ENCODE measurements at regions not wholly inside any gene's neighbourhood (a gene's known extent, or its start where the extent isn't known, plus 50 kb on each side); places are given as distances from the start of the nearest gene placed in this dataset.

DNA sequence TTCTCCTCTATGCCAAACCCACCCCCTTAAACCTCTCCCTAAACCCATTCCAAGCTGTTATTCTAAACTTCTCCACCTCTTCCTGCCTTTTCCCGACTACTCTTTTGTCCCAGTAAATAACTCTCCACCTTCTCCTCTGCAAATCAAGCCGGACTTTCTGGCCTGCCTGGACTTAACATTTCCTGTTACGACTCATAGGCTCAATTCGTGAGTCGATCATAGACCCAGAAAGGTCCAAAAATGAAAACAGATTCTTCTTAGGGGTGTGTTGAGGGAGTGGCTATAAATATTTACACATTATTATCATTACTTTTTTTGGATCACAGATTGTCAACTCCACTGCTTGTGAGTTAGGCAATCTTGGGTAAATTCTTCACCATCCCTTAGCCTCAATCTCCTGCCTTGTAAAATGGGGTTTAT, 59.0 kb upstream of the HABP2 start:
- no peaks in the 10 kb centered on the region for H3K27me3 ChIP-seq
- TF ChIP-seq POLR2AphosphoS5 (IDR thresholded peaks at IDR 0.05) (no peak), POLR2A (IDR thresholded peaks at IDR 0.05; ENCODE audit: low read depth) (no peak), EP300 (IDR thresholded peaks at IDR 0.05) (no peak)
- TF ChIP-seq, protein P1, sequence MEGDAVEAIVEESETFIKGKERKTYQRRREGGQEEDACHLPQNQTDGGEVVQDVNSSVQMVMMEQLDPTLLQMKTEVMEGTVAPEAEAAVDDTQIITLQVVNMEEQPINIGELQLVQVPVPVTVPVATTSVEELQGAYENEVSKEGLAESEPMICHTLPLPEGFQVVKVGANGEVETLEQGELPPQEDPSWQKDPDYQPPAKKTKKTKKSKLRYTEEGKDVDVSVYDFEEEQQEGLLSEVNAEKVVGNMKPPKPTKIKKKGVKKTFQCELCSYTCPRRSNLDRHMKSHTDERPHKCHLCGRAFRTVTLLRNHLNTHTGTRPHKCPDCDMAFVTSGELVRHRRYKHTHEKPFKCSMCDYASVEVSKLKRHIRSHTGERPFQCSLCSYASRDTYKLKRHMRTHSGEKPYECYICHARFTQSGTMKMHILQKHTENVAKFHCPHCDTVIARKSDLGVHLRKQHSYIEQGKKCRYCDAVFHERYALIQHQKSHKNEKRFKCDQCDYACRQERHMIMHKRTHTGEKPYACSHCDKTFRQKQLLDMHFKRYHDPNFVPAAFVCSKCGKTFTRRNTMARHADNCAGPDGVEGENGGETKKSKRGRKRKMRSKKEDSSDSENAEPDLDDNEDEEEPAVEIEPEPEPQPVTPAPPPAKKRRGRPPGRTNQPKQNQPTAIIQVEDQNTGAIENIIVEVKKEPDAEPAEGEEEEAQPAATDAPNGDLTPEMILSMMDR (IDR thresholded peaks at IDR 0.05): no peak
- H3K4me3 ChIP-seq: no peak overlapping the region
- H3K9me3 ChIP-seq: no peaks in the 10 kb centered on the region
- no peak overlapping the region for H3K27ac ChIP-seq (replicated peaks in 1 of 4)
- H3K4me1 ChIP-seq: peaks cover 5 to 66% (median 45%) of the 10 kb centered on the region in 4 donors
- WGBS: 64% methylated on average over 5 of the region's 5 CpGs
- no peak for DNase-seq (ENCODE audit: extremely low spot score)
- intact Hi-C loops (cut with DNase I): no loop called here
- H3K36me3 ChIP-seq: no peaks in the 10 kb centered on the region

DNA sequence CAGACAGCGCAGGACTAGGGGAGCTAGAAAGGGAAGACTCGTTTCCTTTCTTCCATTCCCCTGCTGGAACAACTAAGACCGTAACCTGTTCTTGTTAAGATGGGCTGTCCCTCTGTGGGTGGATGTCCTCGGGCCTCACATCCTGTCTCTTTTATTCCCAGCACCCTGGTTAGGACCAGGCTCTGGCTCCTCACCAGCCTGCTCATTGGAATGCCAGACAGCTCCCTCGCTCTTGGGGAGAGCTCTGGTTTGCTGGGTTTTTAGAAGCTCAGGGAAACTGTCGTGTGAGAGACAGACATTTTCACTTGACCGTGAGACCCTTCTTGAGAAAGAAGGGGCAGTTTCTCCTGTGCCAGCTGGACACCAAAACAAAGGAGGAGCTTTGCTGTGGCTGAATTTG, 58.1 kb upstream of the HABP2 start:
- Histone ChIP-seq H3K4me1 (peaks cover 5 to 66% (median 49%) of the 10 kb centered on the region in 4 donors), H3K27me3 (no peaks in the 10 kb centered on the region), H3K4me3 (no peak overlapping the region), H3K36me3 (no peaks in the 10 kb centered on the region), H3K9me3 (no peaks in the 10 kb centered on the region), H3K27ac (replicated peaks in 1 of 4) (peak overlapping the region in 2 of 4 donors; percentile 13 to 25)
- 64% methylated on average over 7 of the region's 7 CpGs for WGBS
- intact Hi-C loops (cut with DNase I): no loop called here
- no peak for DNase-seq (ENCODE audit: extremely low spot score)
- TF ChIP-seq POLR2A (IDR thresholded peaks at IDR 0.05; ENCODE audit: low read depth) (no peak), EP300 (IDR thresholded peaks at IDR 0.05) (no peak), POLR2AphosphoS5 (IDR thresholded peaks at IDR 0.05) (no peak)
- TF ChIP-seq, protein P1 (IDR thresholded peaks at IDR 0.05): no peak

DNA sequence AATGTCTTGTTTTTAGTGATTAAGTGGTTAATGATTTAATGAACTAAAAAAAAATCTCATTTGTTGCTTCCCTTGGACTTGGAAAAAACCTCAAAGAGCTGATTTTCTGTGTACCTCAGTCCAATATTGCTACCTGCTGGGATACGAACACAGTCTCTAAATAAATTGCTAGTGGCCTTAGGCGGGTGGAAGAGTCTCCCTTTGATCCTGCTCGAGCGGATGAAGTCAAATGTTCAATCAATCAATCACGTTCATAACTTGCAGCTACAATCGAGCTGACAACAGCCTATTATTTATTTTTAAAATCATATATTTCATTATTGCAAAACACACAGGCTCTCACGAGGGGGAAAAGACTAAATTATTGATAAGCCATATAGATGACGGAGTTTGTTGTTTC, 57.3 kb upstream of the HABP2 start:
- H3K9me3 ChIP-seq: no peaks in the 10 kb centered on the region
- H3K4me3 ChIP-seq: no peak overlapping the region
- H3K4me1 ChIP-seq: peaks cover 5 to 66% (median 49%) of the 10 kb centered on the region in 4 donors
- DNase-seq (ENCODE audit: extremely low spot score): no peak
- no peak overlapping the region for H3K27ac ChIP-seq (replicated peaks in 1 of 4)
- no peaks in the 10 kb centered on the region for H3K27me3 ChIP-seq
- H3K36me3 ChIP-seq: no peaks in the 10 kb centered on the region
- 89% methylated on average over 8 of the region's 8 CpGs for WGBS
- no peak for TF ChIP-seq POLR2AphosphoS5 (IDR thresholded peaks at IDR 0.05)
- TF ChIP-seq, protein P1 (IDR thresholded peaks at IDR 0.05): no peak
- no peak for TF ChIP-seq POLR2A (IDR thresholded peaks at IDR 0.05; ENCODE audit: low read depth)
- TF ChIP-seq EP300 (IDR thresholded peaks at IDR 0.05): no peak
- intact Hi-C loops (cut with DNase I): no loop called here

DNA sequence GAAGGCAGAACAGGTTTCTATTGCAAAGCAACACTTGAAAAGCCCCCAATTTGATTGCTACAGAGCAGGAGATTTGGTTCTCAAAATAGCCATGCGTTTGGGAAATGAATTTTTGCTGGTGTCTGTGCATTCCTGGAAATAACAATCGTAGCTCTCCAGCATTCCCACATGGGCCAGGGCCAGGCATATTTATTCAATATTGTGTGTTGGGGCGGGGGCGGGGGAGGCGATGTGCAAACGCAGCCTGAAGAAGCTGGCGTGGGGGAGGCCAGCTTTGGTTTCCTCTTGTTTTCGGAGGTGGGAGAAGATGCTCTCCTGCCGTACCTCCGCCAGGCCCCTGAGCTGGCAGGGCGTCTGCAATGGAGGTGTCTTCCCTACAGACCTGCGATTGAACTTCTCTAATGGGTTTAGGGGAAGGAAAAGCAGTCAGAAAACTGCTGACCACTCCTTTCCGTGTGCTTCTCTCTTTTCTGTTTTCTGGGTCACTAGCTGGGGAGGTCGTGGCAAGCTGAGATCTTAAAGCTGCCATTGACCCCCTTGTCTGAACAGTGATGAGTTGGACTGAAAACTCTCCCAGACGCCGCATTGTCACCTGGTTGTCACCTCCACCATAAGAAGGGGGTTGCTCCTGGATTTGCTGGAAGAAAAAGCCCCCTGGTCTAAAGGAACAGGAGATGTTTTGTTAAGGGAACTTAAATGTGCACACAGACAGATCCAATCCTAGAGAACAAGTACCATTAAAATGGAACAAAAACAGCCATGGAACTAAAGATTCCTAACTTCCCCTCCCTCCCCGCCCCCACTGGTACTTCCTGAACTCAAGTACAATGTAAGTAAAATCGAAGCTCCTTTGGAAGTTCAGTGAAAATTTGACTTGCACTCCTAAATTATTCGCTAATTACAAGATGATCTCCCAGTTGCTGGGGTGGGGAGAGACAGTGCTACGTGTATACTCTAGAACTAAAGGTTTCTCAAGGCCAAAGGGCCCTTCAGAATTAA, 56.4 kb upstream of the HABP2 start:
- intact Hi-C loops (cut with DNase I): no loop called here
- H3K9me3 ChIP-seq: no peaks in the 10 kb centered on the region
- H3K4me1 ChIP-seq: peaks cover 5 to 59% (median 45%) of the 10 kb centered on the region in 4 donors
- 67% methylated on average over 20 of the region's 20 CpGs for WGBS
- TF ChIP-seq, protein P1 (IDR thresholded peaks at IDR 0.05): no peak
- TF ChIP-seq EP300 (IDR thresholded peaks at IDR 0.05) (no peak), POLR2A (IDR thresholded peaks at IDR 0.05; ENCODE audit: low read depth) (no peak), POLR2AphosphoS5 (IDR thresholded peaks at IDR 0.05) (no peak)
- H3K36me3 ChIP-seq: no peaks in the 10 kb centered on the region
- no peak overlapping the region for H3K27ac ChIP-seq (replicated peaks in 1 of 4)
- H3K27me3 ChIP-seq: no peaks in the 10 kb centered on the region
- no peak overlapping the region for H3K4me3 ChIP-seq
- DNase-seq (ENCODE audit: extremely low spot score): no peak

All from esophagus muscularis mucosa (tissue), 4 donors.